GM12878 (cell line): ENCODE measurements at regions not wholly inside any gene's neighbourhood (a gene's known extent, or its start where the extent isn't known, plus 50 kb on each side); places are given as distances from the start of the nearest gene placed in this dataset.

Experiments
- ATAC-seq: fragments of 200-7000 bp; cut with Tn5 transposase; 3 replicates; pipeline ENCODE4 v1.9.1; 2020; ENCODE audit warnings: mild to moderate bottlenecking, moderate library complexity
- BruUV-seq: library from RNA; stranded (reverse); fragments of 400-500 nt; replicated peaks from 2 replicates; lab custom pipeline; 2021; lab: Mats Ljungman, UMichigan
- CTCF ChIA-PET: fragments of 300-600 bp; sonication (Branson Sonifier 250); formaldehyde crosslinking; extraction: SDS; loops from one replicate; lab custom pipeline; 2021; ENCODE audit warnings: inconsistent platforms; lab: Yijun Ruan, JAX
- POLR2A ChIA-PET: fragments of 350-600 bp; formaldehyde crosslinking; extraction: SDS; loops from one replicate; lab custom pipeline; 2021; ENCODE audit warnings: inconsistent platforms; lab: Charles Lee
- RAD21 ChIA-PET: fragments of 300-600 bp; sonication (Branson Sonifier 250); formaldehyde crosslinking; loops from one replicate; lab custom pipeline; 2023; ENCODE audit warnings: antibody characterized with exemption; ENCODE audit not compliant: unreplicated experiment; lab: Charles Lee
- SMC1A ChIA-PET: fragments of 300-600 bp; sonication (Branson Sonifier 250); formaldehyde crosslinking; loops from one replicate; lab custom pipeline; 2023; ENCODE audit not compliant: unreplicated experiment, uncharacterized antibody; lab: Charles Lee
- DNase-seq: peaks from one replicate; pipeline ENCODE4 v3.0.0-alpha.2; 2011; ENCODE audit warnings: low read depth, low spot score
- FAIRE-seq: peaks from 3 replicates; lab custom pipeline; 2011; peaks lifted over from hg19 to GRCh38; lab: Jason Lieb, UNC
- H2AFZ ChIP-seq: 2 replicates; pipeline ENCODE4 v1.6.0; 2011; ENCODE audit warnings: low read depth, low read length, control low read depth; ENCODE audit not compliant: control insufficient read depth
- H3K27ac ChIP-seq: 2 replicates; pipeline ENCODE4 v1.5.1; 2011; ENCODE audit warnings: control low read depth; ENCODE audit not compliant: control insufficient read depth, insufficient read depth
- H3K27me3 ChIP-seq, 2 experiments: replicated peaks in 1 of 2; 2 replicates each; pipeline versions ENCODE4 v1.6.0 to v1.6.1; 2011; ENCODE audit warnings: low read length in 1 of 2; ENCODE audit not compliant: control insufficient read depth in 2 of 2, insufficient read depth in 2 of 2
- H3K36me3 ChIP-seq, 2 experiments: 2 replicates each; pipeline ENCODE4 v1.5.1; 2011; ENCODE audit warnings: low read length in 1 of 2; ENCODE audit not compliant: control insufficient read depth in 2 of 2, insufficient read depth in 2 of 2
- H3K4me1 ChIP-seq: 2 replicates; pipeline ENCODE4 v1.6.1; 2011; ENCODE audit warnings: mild to moderate bottlenecking, low read length, moderate library complexity, mixed read lengths; ENCODE audit not compliant: control insufficient read depth, insufficient read depth
- H3K4me2 ChIP-seq: 2 replicates; pipeline ENCODE4 v1.6.0; 2011; ENCODE audit warnings: control low read depth; ENCODE audit not compliant: control insufficient read depth, insufficient read depth
- H3K4me3 ChIP-seq: fragments of 200-600 bp; sonication (generic); 2 replicates; pipeline ENCODE4 v1.5.1; 2016
- H3K79me2 ChIP-seq: 2 replicates; pipeline ENCODE4 v1.6.0; 2011; ENCODE audit warnings: low read length; ENCODE audit not compliant: control insufficient read depth, insufficient read depth
- H3K9ac ChIP-seq: 2 replicates; pipeline ENCODE4 v1.8.0; 2011; ENCODE audit warnings: low read length, control low read depth, mixed read lengths; ENCODE audit not compliant: control insufficient read depth, insufficient read depth
- H3K9me3 ChIP-seq: replicated peaks from 3 replicates; pipeline ENCODE4 v1.5.1; 2011; ENCODE audit warnings: mild to moderate bottlenecking, low read length; ENCODE audit not compliant: control insufficient read depth, insufficient read depth
- H4K20me1 ChIP-seq: 2 replicates; pipeline ENCODE4 v1.6.0; 2011; ENCODE audit not compliant: control insufficient read depth, insufficient read depth
- BHLHE40 ChIP-seq, 2 experiments: fragments of 450-650 bp in 1 of 2; IDR thresholded peaks; 2 replicates each; pipeline ENCODE4 v1.6.1; 2011 to 2017; ENCODE audit warnings: low read depth in 2 of 2, borderline replicate concordance in 1 of 2, improper control_type of control experiment in 1 of 2, low read length in 1 of 2, mild to moderate bottlenecking in 1 of 2
- TBL1XR1 ChIP-seq: IDR thresholded peaks from 2 replicates; pipeline ENCODE4 v1.6.1; 2012; ENCODE audit warnings: low read depth, low read length, improper control_type of control experiment
- WGBS: methylation state at CpG from one replicate; pipeline ENCODE4 v1.1.6; 2016; ENCODE audit warnings: low lambda C conversion rate; ENCODE audit not compliant: insufficient replicate concordance, insufficient coverage; ENCODE audit errors: missing lambda C conversion rate; 5-methylcytosine and 5-hydroxymethylcytosine counted together
- in situ Hi-C: fragments of 300-500 bp; cut with MboI; formaldehyde crosslinking; loops from 9 replicates; pipeline ENCODE4 v1.14.3; 2018; ENCODE audit warnings: mixed read lengths
- intact Hi-C: fragments of 100-400 bp; cut with micrococcal nuclease; formaldehyde crosslinking; loops from one replicate; pipeline ENCODE4 v1.14.2; 2022; ENCODE audit not compliant: unreplicated experiment
- TF ChIP-seq, protein P1 (sequence below): fragments of 450-650 bp; IDR thresholded peaks from 2 replicates; pipeline ENCODE4 v1.6.1; 2016; ENCODE audit warnings: mild to moderate bottlenecking

DNA sequence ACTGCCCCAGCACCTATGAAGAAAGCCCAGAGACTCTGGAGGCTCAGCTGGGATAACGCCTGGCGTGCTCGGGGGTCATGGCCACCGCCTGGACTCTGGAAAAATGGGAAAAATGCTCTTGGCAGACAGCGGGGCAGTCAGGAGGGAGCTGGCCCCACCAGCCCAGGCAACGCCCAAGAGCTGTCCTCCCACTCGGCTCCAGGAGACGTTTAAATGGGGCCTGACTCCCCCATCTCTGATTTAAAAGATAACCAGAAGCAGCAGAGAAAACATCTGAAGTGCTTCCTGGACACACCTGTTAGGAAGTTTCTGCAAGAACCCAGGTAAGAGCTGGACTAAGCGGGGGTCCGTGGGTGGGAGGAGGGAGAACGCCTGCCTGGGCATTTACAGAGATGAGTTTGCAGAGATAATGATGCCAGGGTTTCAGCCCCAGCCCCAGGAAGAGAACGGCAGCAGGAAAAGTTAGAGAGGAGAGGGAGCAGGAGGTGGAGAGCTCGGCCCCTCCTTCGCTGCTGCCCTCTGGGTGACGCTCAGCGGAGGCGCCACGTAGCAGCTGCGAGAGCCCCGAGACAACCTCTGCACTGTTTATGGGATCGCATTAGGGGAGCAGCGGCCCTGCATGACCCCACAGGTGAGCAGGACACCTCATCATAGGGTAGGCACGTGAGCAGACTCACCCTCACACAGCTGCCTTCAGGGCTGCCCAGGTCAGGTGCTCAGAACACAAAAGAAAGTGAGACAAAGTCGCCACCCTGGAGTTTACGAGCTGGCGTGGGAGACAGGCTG is 83.5 kb upstream of the INSIG1 start:
- DNase-seq (no peak), FAIRE-seq (no peak), ATAC-seq (no peak)
- H3K9ac ChIP-seq: no peak overlapping the region
- WGBS: 68% methylated on average over 26 of the region's 26 CpGs
- no peaks in the 10 kb centered on the region for H3K79me2 ChIP-seq
- no TSS peak for BruUV-seq
- H4K20me1 ChIP-seq: no peaks in the 10 kb centered on the region
- H3K4me2 ChIP-seq: no peak overlapping the region
- TF ChIP-seq, protein P1, sequence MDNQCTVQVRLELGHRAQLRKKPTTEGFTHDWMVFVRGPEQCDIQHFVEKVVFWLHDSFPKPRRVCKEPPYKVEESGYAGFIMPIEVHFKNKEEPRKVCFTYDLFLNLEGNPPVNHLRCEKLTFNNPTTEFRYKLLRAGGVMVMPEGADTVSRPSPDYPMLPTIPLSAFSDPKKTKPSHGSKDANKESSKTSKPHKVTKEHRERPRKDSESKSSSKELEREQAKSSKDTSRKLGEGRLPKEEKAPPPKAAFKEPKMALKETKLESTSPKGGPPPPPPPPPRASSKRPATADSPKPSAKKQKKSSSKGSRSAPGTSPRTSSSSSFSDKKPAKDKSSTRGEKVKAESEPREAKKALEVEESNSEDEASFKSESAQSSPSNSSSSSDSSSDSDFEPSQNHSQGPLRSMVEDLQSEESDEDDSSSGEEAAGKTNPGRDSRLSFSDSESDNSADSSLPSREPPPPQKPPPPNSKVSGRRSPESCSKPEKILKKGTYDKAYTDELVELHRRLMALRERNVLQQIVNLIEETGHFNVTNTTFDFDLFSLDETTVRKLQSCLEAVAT: no peak
- TF ChIP-seq TBL1XR1 (no peak), BHLHE40 (IDR thresholded peaks at IDR 0.05; ENCODE audit: borderline replicate concordance in 1 of 2, low read depth in 2 of 2, low read length in 1 of 2) (peak in 1 of 2 experiments; percentile 22; a peak in 1 of 4 replicates)
- H3K4me3 ChIP-seq: no peak overlapping the region
- no peak overlapping the region for H3K27ac ChIP-seq
- in situ Hi-C loops (no loop called here), intact Hi-C loops (no loop called here)
- no peaks in the 10 kb centered on the region for H3K27me3 ChIP-seq
- ChIA-PET RAD21 (no interaction called here), SMC1A (no interaction called here), CTCF (no interaction called here), POLR2A (interaction anchor here (0.8 kb wide), 1 partner anchor 23 kb away, joined by 3 read pairs; no protein-coding TSS in a partner anchor)
- no peaks in the 10 kb centered on the region; the same call in 1 of the 2 replicates for H3K4me1 ChIP-seq
- no peaks in the 10 kb centered on the region for H3K36me3 ChIP-seq
- H3K9me3 ChIP-seq: no peaks in the 10 kb centered on the region
- H2AFZ ChIP-seq: no peak overlapping the region
